SU-DHL-6 (cell line): ENCODE measurements at regions not wholly inside any gene's neighbourhood (a gene's known extent, or its start where the extent isn't known, plus 50 kb on each side); places are given as distances from the start of the nearest gene placed in this dataset.

Experiments
- EZH2phosphoT487 ChIP-seq: fragments of 200-600 bp; sonication (generic), shearing (Covaris generic); conservative IDR thresholded peaks from 2 replicates; pipeline ENCODE4 v1.6.1; 2018; ENCODE audit warnings: mild to moderate bottlenecking, antibody characterized with exemption, low read length, moderate library complexity, mixed read lengths
- TF ChIP-seq, protein P1 (sequence below): fragments of 200-600 bp; sonication (generic); IDR thresholded peaks from one replicate; pipeline ENCODE4 v1.5.1; 2017; ENCODE audit warnings: antibody characterized with exemption, mild to moderate bottlenecking, low read length, moderate library complexity; ENCODE audit not compliant: insufficient read depth, poor library complexity, severe bottlenecking

DNA sequence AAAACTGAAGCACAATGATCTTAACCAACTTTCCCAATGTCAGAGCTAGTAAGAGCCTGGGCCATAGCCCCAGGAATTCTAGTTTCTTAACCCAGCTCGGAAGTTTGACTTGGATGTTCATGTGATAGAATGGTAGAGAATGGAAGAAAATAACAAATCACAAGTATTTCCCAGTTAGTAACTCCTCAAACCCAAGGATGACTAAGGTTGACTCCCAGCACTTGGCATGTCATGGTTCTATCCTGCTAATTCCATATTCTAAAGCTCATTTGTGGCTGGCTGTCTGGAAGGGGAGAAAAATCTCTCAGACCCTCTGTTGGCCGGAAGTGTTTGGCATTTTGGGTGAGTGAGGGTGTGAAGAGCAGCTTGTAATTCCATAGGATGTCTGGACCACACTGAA is 248.7 kb downstream of the RFPL4B start:
- TF ChIP-seq, protein P1, sequence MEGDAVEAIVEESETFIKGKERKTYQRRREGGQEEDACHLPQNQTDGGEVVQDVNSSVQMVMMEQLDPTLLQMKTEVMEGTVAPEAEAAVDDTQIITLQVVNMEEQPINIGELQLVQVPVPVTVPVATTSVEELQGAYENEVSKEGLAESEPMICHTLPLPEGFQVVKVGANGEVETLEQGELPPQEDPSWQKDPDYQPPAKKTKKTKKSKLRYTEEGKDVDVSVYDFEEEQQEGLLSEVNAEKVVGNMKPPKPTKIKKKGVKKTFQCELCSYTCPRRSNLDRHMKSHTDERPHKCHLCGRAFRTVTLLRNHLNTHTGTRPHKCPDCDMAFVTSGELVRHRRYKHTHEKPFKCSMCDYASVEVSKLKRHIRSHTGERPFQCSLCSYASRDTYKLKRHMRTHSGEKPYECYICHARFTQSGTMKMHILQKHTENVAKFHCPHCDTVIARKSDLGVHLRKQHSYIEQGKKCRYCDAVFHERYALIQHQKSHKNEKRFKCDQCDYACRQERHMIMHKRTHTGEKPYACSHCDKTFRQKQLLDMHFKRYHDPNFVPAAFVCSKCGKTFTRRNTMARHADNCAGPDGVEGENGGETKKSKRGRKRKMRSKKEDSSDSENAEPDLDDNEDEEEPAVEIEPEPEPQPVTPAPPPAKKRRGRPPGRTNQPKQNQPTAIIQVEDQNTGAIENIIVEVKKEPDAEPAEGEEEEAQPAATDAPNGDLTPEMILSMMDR, result no peak
- TF ChIP-seq EZH2phosphoT487, result no peak
